DMS79 treated with DMSO at 0.1 percent for 48 hours (cell line): ENCODE measurements at regions not wholly inside any gene's neighbourhood (a gene's known extent, or its start where the extent isn't known, plus 50 kb on each side); places are given as distances from the start of the nearest gene placed in this dataset.

Experiments used
- DNase-seq: peaks from one replicate; lab custom pipeline; 2025; lab: John Stamatoyannopoulos, UW

GRCh38 chr6:113600551-113601339 lies 256.4 kb upstream of the MARCKS start:
- DNase-seq, result no peak

DNA sequence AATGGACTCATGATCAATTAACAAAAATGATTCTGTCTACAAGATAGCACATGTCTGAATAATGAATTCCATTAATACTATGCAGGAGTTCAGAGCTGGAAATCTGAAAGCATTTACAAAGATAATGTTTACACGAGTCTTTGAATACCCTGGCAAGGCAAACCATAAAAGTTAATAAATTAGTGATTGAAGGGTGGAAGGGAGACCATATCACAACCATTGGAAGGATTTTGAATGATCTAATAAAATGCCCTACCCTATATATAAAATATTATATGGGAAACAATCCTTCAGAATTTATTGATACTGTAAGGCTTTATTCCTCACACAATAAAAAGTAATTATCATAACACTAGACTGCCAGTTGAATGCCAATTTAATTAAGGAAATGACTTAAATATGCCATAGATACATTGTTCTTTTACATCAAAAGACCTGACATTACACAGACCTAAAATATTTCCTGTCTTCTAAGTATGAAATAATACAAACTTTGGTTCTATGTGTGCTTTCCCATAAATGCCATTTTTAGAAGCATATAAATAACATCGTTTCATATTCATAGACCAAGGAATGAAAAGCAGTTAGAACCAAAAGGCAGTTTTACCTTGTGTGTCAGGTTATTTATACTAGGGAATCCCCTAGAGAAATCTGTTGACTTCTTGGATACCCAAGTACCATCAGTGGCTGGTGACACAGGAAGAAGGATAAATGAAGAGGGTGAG lies 249.2 kb upstream of the MARCKS start:
- DNase-seq, result no peak

DNA sequence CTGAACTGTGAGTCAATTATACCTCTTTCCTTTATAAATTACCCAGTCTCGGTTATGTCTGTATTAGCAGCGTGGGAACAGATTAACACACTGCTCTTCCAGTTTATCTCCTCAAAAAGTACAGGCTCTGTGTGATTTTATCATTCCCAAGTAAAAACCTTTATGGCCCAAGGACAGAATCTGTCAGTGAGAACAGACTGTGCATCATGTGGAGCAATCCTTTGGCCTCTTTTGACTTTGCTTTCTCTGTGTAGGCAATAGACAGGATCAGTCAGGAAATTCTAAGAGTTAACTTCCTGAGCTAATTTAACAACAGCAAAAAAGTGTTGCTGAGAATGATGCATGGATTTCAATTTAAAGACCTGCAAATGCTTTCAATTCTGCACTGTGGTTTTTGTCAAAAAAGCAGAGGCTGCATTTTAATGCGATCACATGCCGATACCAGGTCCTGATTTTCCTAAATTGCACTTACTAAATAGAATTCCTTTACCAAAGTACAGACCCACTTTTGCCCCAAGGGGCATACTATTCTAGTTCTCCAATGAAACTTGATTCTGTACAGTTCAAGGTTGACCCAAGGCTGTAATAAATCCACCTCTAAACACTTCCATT lies 246.7 kb upstream of the MARCKS start:
- no peak for DNase-seq

DNA sequence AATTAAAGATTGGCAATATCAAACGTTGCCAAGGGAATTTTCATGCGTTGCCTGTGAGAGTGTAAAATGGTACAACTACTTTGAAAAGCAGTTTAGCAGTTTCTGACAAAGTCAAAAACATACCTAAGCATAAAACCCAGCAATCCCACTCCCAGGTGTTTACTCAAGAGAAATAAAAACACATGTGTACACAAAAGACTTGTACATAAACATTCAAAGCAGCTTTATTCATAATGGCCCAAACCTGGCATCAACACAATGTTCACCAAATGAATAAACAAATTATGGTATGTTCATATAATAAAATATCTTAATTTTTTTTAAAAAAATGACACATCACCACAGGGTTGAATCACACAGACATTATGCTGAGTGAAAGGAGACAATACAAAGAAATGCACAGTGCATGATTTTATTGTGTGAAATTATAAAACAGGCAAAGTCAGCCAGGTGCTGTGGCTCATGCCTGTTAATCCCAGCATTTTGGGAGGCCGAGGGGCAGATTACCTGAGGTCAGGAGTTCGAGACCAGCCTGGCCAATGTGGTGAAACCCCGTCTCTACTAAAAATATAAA lies 240.4 kb upstream of the MARCKS start:
- no peak for DNase-seq

DNA sequence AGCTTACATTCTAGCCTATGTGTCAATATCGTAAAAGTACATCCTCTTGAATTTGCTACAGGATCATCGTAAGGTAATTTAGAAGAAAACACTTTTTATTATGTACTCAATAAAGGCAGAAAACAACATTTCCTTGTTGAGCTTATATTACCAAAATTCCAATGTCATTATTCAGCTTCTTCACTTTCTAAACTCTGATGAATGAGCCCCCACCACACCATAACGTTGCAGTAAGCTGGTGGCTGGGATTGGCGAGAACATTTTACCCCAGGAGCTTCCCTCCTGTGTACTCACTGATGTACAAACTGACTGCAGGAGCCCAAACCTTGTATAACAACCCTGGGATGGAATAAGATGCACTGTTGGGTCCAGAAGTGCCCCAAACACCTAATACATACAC lies 238.1 kb upstream of the MARCKS start:
- DNase-seq, result no peak

- no peak for DNase-seq
Measured at GRCh38 chr6:113620386-113620785, 236.8 kb upstream of the MARCKS start.

DNA sequence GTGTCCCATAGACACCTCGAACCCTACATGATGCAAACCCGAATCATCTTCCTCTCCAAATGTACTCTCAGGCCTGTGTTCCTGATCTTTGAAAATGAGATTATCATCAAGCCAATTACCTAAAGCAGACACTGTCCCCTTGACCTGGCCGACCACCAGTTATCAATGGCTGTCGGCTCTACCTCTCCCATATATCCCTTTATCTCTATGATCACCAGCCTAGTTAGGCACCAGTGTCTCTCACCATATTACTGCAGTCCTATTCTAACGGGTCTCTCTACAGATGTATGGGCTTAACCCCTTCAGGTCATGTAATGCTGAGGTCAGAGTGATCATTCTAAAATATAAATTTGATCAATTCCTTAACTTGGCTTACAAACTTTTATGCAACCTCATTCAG lies 234.9 kb upstream of the MARCKS start:
- DNase-seq, result no peak

DNA sequence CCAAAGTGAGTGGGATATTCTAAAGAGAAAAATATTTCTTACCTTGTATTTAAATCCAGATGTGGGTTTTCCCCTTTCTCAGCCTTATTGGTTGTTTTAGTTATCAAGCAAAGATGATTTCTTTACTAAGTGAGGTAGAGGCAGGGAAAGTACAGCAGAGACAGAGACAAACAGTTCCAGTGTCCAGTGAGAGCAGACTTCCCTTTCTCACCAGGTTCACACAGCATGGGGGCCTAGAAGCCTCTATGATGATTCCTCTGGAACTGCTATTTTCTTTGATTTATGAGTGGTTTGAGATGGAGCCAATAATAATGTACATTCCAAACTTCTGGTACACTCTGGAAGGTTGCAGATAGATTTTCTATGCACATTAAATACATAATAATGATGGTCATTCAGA lies 234.0 kb upstream of the MARCKS start:
- DNase-seq, result no peak

GRCh38 chr6:113625850-113626249 lies 231.3 kb upstream of the MARCKS start:
- DNase-seq, result no peak

- no peak for DNase-seq
Measured at GRCh38 chr6:113626475-113626874, 230.7 kb upstream of the MARCKS start.

DNA sequence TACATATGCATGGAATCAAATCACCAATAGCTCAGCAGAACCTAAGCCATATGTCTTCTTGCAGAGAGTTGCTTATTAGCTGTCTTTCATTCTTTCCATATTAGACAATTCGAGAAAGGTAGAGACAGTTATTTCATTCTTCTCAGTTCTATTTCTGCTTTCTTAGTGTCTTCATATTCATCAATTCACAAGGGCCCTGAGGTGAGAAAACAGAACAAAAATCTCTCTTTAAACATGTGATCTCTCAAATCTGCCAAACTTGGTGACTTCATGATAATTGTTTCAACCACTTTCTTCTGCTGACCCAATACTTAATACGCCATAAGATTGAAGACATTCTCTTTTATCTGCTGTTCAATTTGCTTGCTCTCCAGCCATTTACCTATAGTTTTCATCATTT lies 229.7 kb upstream of the MARCKS start:
- DNase-seq, result no peak

- DNase-seq, result no peak
Measured at GRCh38 chr6:113629256-113629655, 227.9 kb upstream of the MARCKS start.

- no peak for DNase-seq
Measured at GRCh38 chr6:113629975-113630737, 227.0 kb upstream of the MARCKS start.

- no peak for DNase-seq
Measured at GRCh38 chr6:113630738-113631535, 226.2 kb upstream of the MARCKS start.

DNA sequence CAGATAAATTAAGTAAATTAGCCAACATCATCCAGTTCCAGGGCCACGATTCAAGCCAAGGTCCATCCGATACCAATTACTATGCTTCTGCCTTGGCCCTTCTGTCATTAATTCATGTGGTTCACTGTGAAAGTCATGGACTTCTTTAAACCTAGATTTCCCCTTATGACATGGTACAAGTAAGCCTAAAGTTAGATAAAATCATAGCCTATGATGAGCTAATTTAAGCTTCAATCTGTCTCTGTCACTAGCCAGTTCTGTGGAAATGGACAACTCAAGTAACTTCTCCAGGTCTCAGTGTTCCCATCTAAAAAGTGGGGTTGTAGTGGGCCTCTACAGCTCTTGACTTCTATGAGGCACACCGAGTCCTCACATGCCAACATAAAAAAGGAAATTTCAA lies 225.5 kb upstream of the MARCKS start:
- DNase-seq, result no peak

GRCh38 chr6:113632220-113632864 lies 224.8 kb upstream of the MARCKS start:
- no peak for DNase-seq

GRCh38 chr6:113633638-113634037 lies 223.5 kb upstream of the MARCKS start:
- no peak for DNase-seq

DNA sequence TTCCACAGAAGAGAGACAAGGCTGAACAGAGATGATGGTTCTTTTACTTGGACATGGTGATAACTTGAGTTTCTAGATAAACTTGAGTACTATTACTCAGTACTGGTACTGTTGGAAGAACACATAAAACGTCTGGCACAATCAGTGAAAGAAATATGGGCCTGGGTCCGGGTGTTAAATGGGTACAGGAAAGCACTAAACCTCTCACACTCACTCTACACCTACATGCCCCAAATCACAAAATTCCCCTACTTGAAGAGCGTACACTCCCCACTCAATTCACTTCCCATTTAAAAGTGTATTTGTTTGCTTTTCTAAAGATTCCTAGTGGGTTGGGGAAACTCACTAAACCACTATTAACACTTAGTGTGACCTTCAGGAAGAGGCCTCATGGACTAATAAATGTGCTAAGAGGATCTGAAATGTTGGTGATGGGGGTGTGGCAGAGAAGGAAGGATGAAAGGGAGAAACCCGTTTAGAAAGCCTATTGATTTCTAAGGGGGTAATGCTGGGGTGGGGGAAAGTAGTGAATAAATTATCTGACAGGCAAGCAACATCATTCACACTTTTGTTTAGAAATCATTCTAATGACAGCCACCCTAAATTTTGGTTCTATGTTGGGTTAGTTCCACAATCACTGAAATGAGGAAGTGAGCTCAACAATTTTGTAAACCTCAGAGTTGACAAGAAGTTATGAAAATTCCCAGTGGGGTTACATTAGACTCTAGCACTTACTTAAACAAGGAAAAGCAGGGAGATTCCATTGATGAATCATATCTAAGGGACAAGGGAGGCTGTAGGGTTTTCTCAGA lies 222.6 kb upstream of the MARCKS start:
- no peak for DNase-seq

DNA sequence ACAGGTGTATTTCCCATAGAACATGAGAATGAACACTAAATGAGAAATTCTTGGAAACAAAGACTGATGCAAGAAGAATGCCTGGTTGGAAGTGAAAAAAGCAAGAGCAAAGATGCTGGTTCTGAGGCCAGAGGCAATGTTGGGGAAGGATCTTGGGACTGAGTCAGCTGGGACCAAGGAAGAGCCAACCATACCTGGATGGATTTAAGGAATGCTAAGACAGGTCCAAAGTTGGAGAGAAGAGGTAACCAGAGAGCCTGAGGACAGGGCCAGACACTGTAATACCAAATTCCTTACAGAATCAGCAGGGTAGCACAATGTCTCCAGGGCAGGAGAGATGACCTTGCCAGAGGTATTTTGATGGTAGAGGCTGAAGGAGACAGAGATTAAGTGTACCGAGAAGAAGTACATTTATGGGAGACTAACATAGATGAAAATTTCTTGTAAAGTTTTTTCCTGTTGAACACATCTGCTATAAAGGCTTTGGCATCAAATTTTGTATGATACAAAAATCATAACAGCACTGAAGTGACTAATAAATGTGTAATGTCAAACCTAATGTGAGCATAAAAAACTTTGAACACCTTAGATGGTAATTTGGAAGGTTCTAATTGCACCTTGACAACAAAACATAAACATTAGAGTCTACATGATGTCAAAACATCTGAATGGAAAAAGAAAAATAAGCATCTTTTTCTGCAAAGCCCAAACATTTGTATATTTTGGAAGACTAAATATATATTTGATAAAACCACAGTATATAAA lies 221.7 kb upstream of the MARCKS start:
- no peak for DNase-seq
